Suprapubic skin (tissue), 4 donors: ENCODE measurements at regions not wholly inside any gene's neighbourhood (a gene's known extent, or its start where the extent isn't known, plus 50 kb on each side); places are given as distances from the start of the nearest gene placed in this dataset.

Experiments used
- DNase-seq, 2 donors: peaks; one replicate each; pipeline ENCODE4 v3.0.0-alpha.2; 2019; ENCODE audit warnings: low spot score in 2 of 2
- H3K27ac ChIP-seq: fragments of 200-600 bp; sonication (generic); one replicate; pipeline ENCODE4 v1.5.1; 2019
- H3K27me3 ChIP-seq: fragments of 200-600 bp; sonication (generic); one replicate; pipeline ENCODE4 v1.5.1; 2019
- H3K36me3 ChIP-seq: fragments of 200-600 bp; sonication (generic); one replicate; pipeline ENCODE4 v1.5.1; 2019
- H3K4me1 ChIP-seq: fragments of 200-600 bp; sonication (generic); one replicate; pipeline ENCODE4 v1.5.1; 2019
- H3K4me3 ChIP-seq: fragments of 200-600 bp; sonication (generic); one replicate; pipeline ENCODE4 v1.5.1; 2019; ENCODE audit warnings: mild to moderate bottlenecking
- H3K9me3 ChIP-seq: fragments of 200-600 bp; sonication (generic); one replicate; pipeline ENCODE4 v1.5.1; 2019
- EP300 ChIP-seq: sonication (generic); formaldehyde crosslinking; IDR thresholded peaks from one replicate; pipeline ENCODE4 v1.6.1; 2017; ENCODE audit warnings: antibody characterized with exemption
- POLR2A ChIP-seq, 2 donors: fragments of 450-650 bp; IDR thresholded peaks; one replicate each; pipeline ENCODE4 v1.6.1; 2017; ENCODE audit warnings: antibody characterized with exemption in 2 of 2, mild to moderate bottlenecking in 2 of 2, moderate library complexity in 2 of 2
- POLR2AphosphoS5 ChIP-seq, 3 donors: sonication (generic); formaldehyde crosslinking; IDR thresholded peaks; one replicate each; pipeline ENCODE4 v1.6.1; 2017; ENCODE audit warnings: antibody characterized with exemption in 3 of 3
- WGBS: methylation state at CpG from one replicate; pipeline ENCODE4 v1.1.5; 2018; 5-methylcytosine and 5-hydroxymethylcytosine counted together
- TF ChIP-seq, protein P1 (sequence below), 2 donors: fragments of 200-600 bp in 1 of 2; fragments of 450-650 bp in 1 of 2; sonication (generic) in 1 of 2; IDR thresholded peaks; one replicate each; pipeline ENCODE4 v1.5.1; 2016 to 2019; ENCODE audit warnings: antibody characterized with exemption in 2 of 2, mild to moderate bottlenecking in 1 of 2, moderate library complexity in 1 of 2

- no peak overlapping the region for H3K27ac ChIP-seq
- no peaks in the 10 kb centered on the region for H3K9me3 ChIP-seq
- H3K36me3 ChIP-seq, result no peaks in the 10 kb centered on the region
- peaks cover 6% of the 10 kb centered on the region for H3K4me1 ChIP-seq
- H3K27me3 ChIP-seq, result no peaks in the 10 kb centered on the region
- TF ChIP-seq POLR2A (IDR thresholded peaks at IDR 0.05) (no peak), EP300 (no peak), POLR2AphosphoS5 (IDR thresholded peaks at IDR 0.05) (no peak)
- TF ChIP-seq, protein P1, sequence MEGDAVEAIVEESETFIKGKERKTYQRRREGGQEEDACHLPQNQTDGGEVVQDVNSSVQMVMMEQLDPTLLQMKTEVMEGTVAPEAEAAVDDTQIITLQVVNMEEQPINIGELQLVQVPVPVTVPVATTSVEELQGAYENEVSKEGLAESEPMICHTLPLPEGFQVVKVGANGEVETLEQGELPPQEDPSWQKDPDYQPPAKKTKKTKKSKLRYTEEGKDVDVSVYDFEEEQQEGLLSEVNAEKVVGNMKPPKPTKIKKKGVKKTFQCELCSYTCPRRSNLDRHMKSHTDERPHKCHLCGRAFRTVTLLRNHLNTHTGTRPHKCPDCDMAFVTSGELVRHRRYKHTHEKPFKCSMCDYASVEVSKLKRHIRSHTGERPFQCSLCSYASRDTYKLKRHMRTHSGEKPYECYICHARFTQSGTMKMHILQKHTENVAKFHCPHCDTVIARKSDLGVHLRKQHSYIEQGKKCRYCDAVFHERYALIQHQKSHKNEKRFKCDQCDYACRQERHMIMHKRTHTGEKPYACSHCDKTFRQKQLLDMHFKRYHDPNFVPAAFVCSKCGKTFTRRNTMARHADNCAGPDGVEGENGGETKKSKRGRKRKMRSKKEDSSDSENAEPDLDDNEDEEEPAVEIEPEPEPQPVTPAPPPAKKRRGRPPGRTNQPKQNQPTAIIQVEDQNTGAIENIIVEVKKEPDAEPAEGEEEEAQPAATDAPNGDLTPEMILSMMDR (IDR thresholded peaks at IDR 0.05), result no peak
- H3K4me3 ChIP-seq, result no peak overlapping the region
- DNase-seq, result no peak
- WGBS, result 93% methylated on average over 1 of the region's 1 CpG
Observed at GRCh38 chr7:35992436-35992835, 160.6 kb upstream of the EEPD1 start.

- no peaks in the 10 kb centered on the region for H3K36me3 ChIP-seq
- no peak overlapping the region for H3K4me3 ChIP-seq
- H3K9me3 ChIP-seq, result no peaks in the 10 kb centered on the region
- no peak for TF ChIP-seq POLR2AphosphoS5 (IDR thresholded peaks at IDR 0.05)
- TF ChIP-seq EP300, result no peak
- TF ChIP-seq, protein P1 (IDR thresholded peaks at IDR 0.05), result no peak
- no peak for TF ChIP-seq POLR2A (IDR thresholded peaks at IDR 0.05)
- no peaks in the 10 kb centered on the region for H3K27me3 ChIP-seq
- DNase-seq, result no peak
- 96% methylated on average over 2 of the region's 2 CpGs for WGBS
- peaks cover 3% of the 10 kb centered on the region for H3K4me1 ChIP-seq
- H3K27ac ChIP-seq, result no peak overlapping the region
Observed at GRCh38 chr7:35993113-35993512, 159.9 kb upstream of the EEPD1 start.

GRCh38 chr7:35993676-35994606 is 159.1 kb upstream of the EEPD1 start:
- no peak overlapping the region for H3K27ac ChIP-seq
- TF ChIP-seq EP300 (no peak), POLR2A (IDR thresholded peaks at IDR 0.05) (no peak), POLR2AphosphoS5 (IDR thresholded peaks at IDR 0.05) (no peak)
- TF ChIP-seq, protein P1 (IDR thresholded peaks at IDR 0.05), result no peak
- H3K36me3 ChIP-seq, result no peaks in the 10 kb centered on the region
- no peak overlapping the region for H3K4me3 ChIP-seq
- WGBS, result 70% methylated on average over 8 of the region's 8 CpGs
- no peaks in the 10 kb centered on the region for H3K27me3 ChIP-seq
- H3K9me3 ChIP-seq, result no peaks in the 10 kb centered on the region
- H3K4me1 ChIP-seq, result no peaks in the 10 kb centered on the region
- DNase-seq, result no peak

DNA sequence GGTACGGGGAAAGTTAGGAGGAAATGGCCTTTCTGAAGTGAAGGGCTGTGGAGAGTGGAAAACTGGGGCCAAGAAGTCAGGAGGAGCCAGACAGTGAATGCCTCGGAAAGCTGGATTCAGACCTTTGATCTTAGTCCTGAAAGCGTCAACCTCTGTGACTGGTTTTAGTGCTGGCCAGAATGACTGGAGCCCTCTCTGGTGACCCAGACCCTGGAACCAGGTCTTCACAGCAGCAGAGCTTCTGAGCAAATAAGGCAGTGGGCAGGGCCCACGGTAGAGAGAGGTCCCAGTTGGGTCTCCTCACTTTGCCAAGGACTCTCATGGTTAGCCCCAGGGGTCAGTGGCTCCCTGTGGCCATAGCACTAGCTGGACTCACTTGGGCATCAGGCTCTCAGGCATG is 157.7 kb upstream of the EEPD1 start:
- DNase-seq, result no peak
- H3K4me3 ChIP-seq, result no peak overlapping the region
- TF ChIP-seq POLR2AphosphoS5 (IDR thresholded peaks at IDR 0.05) (no peak), POLR2A (IDR thresholded peaks at IDR 0.05) (no peak), EP300 (no peak)
- TF ChIP-seq, protein P1 (IDR thresholded peaks at IDR 0.05), result no peak
- H3K27ac ChIP-seq, result no peak overlapping the region
- no peaks in the 10 kb centered on the region for H3K36me3 ChIP-seq
- 87% methylated on average over 4 of the region's 4 CpGs for WGBS
- no peaks in the 10 kb centered on the region for H3K9me3 ChIP-seq
- no peaks in the 10 kb centered on the region for H3K27me3 ChIP-seq
- no peaks in the 10 kb centered on the region for H3K4me1 ChIP-seq

DNA sequence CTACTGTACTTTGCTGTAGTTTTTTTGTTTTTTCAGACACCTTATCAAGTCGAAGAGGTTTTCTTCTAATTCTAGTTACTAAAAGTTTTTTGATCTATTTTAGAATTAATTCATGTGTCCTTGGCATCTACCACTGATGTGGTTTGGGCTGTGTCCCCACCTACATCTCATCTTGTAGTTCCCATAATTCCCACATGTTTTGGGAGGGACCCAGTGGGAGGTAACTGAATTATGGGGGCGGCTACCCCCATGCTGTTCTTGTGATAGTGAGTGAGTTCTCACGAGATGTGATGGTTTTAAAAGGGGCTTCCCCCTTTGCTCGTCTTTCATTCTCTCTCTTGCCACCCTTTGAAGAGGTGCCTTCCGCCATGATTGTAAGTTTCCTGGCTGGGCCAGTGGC is 154.6 kb upstream of the EEPD1 start:
- TF ChIP-seq POLR2AphosphoS5 (IDR thresholded peaks at IDR 0.05) (no peak), EP300 (no peak), POLR2A (IDR thresholded peaks at IDR 0.05) (no peak)
- TF ChIP-seq, protein P1 (IDR thresholded peaks at IDR 0.05), result no peak
- H3K36me3 ChIP-seq, result no peaks in the 10 kb centered on the region
- 89% methylated on average over 5 of the region's 5 CpGs for WGBS

More for the DNA sequence above, 154.6 kb upstream of the EEPD1 start:
- H3K9me3 ChIP-seq, result no peaks in the 10 kb centered on the region
- no peaks in the 10 kb centered on the region for H3K27me3 ChIP-seq
- DNase-seq, result no peak
- H3K4me3 ChIP-seq, result no peak overlapping the region
- H3K27ac ChIP-seq, result no peak overlapping the region
- H3K4me1 ChIP-seq, result no peaks in the 10 kb centered on the region
